ENCODE measurements at regions not wholly inside any gene's neighbourhood (a gene's known extent, or its start where the extent isn't known, plus 50 kb on each side); places are given as distances from the start of the nearest gene placed in this dataset.

GRCh38 chr13:85019121-85019520 is 780.1 kb downstream of the SLITRK6 start:
- no peak overlapping the region for H3K4me3 ChIP-seq (ENCODE audit: low read depth, low read length)
- DNase-seq (ENCODE audit: low read depth) = no peak
- TF ChIP-seq, protein P1, sequence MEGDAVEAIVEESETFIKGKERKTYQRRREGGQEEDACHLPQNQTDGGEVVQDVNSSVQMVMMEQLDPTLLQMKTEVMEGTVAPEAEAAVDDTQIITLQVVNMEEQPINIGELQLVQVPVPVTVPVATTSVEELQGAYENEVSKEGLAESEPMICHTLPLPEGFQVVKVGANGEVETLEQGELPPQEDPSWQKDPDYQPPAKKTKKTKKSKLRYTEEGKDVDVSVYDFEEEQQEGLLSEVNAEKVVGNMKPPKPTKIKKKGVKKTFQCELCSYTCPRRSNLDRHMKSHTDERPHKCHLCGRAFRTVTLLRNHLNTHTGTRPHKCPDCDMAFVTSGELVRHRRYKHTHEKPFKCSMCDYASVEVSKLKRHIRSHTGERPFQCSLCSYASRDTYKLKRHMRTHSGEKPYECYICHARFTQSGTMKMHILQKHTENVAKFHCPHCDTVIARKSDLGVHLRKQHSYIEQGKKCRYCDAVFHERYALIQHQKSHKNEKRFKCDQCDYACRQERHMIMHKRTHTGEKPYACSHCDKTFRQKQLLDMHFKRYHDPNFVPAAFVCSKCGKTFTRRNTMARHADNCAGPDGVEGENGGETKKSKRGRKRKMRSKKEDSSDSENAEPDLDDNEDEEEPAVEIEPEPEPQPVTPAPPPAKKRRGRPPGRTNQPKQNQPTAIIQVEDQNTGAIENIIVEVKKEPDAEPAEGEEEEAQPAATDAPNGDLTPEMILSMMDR (IDR thresholded peaks at IDR 0.05; ENCODE audit: insufficient read depth, low read length) = no peak

- TF ChIP-seq, protein P1 (IDR thresholded peaks at IDR 0.05; ENCODE audit: insufficient read depth, low read length) = no peak
- DNase-seq (ENCODE audit: low read depth) = no peak
- no peak overlapping the region for H3K4me3 ChIP-seq (ENCODE audit: low read depth, low read length)
Observed at GRCh38 chr13:85013006-85013405, 786.2 kb downstream of the SLITRK6 start.

DNA sequence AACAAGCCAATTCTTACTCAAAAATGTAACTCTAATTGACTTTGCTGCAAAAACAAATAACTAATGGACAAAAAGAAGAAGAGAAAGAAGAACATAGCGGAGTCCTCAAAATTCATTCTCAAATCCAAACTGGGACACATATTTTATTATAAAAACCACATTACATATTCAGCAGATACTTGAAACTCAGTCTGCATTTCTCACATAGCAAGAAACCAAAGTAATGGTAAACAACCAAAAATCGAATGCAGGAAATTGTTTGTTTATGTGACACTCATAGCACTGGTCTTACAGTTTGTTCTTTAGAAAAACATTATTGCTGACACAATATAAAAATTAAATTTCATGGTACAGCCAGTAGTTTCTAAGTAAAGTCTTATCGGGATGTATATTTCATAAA is 789.8 kb downstream of the SLITRK6 start:
- no peak overlapping the region for H3K4me3 ChIP-seq (ENCODE audit: low read depth, low read length)
- TF ChIP-seq, protein P1 (IDR thresholded peaks at IDR 0.05; ENCODE audit: insufficient read depth, low read length) = no peak
- DNase-seq (ENCODE audit: low read depth) = no peak

- DNase-seq (ENCODE audit: low read depth) = no peak
- H3K4me3 ChIP-seq (ENCODE audit: low read depth, low read length) = no peak overlapping the region
- TF ChIP-seq, protein P1 (IDR thresholded peaks at IDR 0.05; ENCODE audit: insufficient read depth, low read length) = no peak
Observed at GRCh38 chr13:84999252-84999651, 800.0 kb downstream of the SLITRK6 start.

GRCh38 chr13:84998681-84999080 is 800.5 kb downstream of the SLITRK6 start:
- no peak for DNase-seq (ENCODE audit: low read depth)
- TF ChIP-seq, protein P1 (IDR thresholded peaks at IDR 0.05; ENCODE audit: insufficient read depth, low read length) = no peak
- no peak overlapping the region for H3K4me3 ChIP-seq (ENCODE audit: low read depth, low read length)

- TF ChIP-seq, protein P1 (IDR thresholded peaks at IDR 0.05; ENCODE audit: insufficient read depth, low read length) = no peak
- DNase-seq (ENCODE audit: low read depth) = no peak
- H3K4me3 ChIP-seq (ENCODE audit: low read depth, low read length) = no peak overlapping the region
Observed at GRCh38 chr13:84997858-84998257, 801.4 kb downstream of the SLITRK6 start.

- TF ChIP-seq, protein P1 (IDR thresholded peaks at IDR 0.05; ENCODE audit: insufficient read depth, low read length) = no peak
- no peak for DNase-seq (ENCODE audit: low read depth)
- no peak overlapping the region for H3K4me3 ChIP-seq (ENCODE audit: low read depth, low read length)
Observed at GRCh38 chr13:84994582-84994981, 804.6 kb downstream of the SLITRK6 start.

Measured in fibroblast of the aortic adventitia (primary cell).